WTC11 (cell line): ENCODE measurements at regions not wholly inside any gene's neighbourhood (a gene's known extent, or its start where the extent isn't known, plus 50 kb on each side); places are given as distances from the start of the nearest gene placed in this dataset.
"Not testable (repeated sequence)": the region's sequence is repeated elsewhere in the genome, so short reads cannot be mapped to it uniquely, and the experiment has no call there.

Experiments
- ATAC-seq: fragments of 200-7000 bp; cut with Tn5 transposase; 2 replicates; pipeline ENCODE4 v1.10.0; 2021; ENCODE audit warnings: mild to moderate bottlenecking, moderate library complexity
- CTCF ChIA-PET: fragments of 300-600 bp; sonication (Branson Sonifier 250); formaldehyde crosslinking; loops from one replicate; lab custom pipeline; 2021; ENCODE audit warnings: antibody characterized with exemption; lab: Charles Lee
- POLR2A ChIA-PET: fragments of 350-600 bp; sonication (Branson Sonifier 250); formaldehyde crosslinking; loops from one replicate; lab custom pipeline; 2021; ENCODE audit warnings: antibody characterized with exemption; lab: Charles Lee
- DNase-seq: peaks from one replicate; pipeline ENCODE4 v3.0.0; 2021; ENCODE audit warnings: low spot score
- H3K27ac Mint-ChIP-seq: 2 replicates; pipeline ENCODE4 v1.8.0; 2021; ENCODE audit warnings: mixed read lengths
- H3K27me3 Mint-ChIP-seq: 2 replicates; pipeline ENCODE4 v1.8.0; 2021; ENCODE audit warnings: low read depth, mild to moderate bottlenecking, moderate library complexity, mixed read lengths
- H3K36me3 Mint-ChIP-seq: 2 replicates; pipeline ENCODE4 v1.8.0; 2021; ENCODE audit warnings: mixed read lengths
- H3K4me1 Mint-ChIP-seq: 2 replicates; pipeline ENCODE4 v1.8.0; 2022; ENCODE audit warnings: mixed read lengths
- H3K4me3 Mint-ChIP-seq: 2 replicates; pipeline ENCODE4 v1.8.0; 2021; ENCODE audit warnings: mild to moderate bottlenecking, moderate library complexity, mixed read lengths
- H3K9me3 Mint-ChIP-seq: 2 replicates; pipeline ENCODE4 v1.8.0; 2021; ENCODE audit warnings: mixed read lengths
- AR ChIP-seq: fragments of 250-450 bp; sonication (Bioruptor Pico); IDR thresholded peaks from 2 replicates; pipeline ENCODE4 v1.9.0; 2021; ENCODE audit warnings: mild to moderate bottlenecking
- CBFB ChIP-seq: sonication (generic); formaldehyde crosslinking; IDR thresholded peaks from 2 replicates; pipeline ENCODE4 v1.8.1; 2022; ENCODE audit warnings: mild to moderate bottlenecking, low read depth, missing genetic modification reagents
- CREB1 ChIP-seq: sonication (generic); formaldehyde crosslinking; IDR thresholded peaks from 2 replicates; pipeline ENCODE4 v1.8.0; 2023; ENCODE audit warnings: mild to moderate bottlenecking, missing genetic modification reagents
- MAX ChIP-seq: sonication (generic); formaldehyde crosslinking; IDR thresholded peaks from 2 replicates; pipeline ENCODE4 v1.8.0; 2022; ENCODE audit warnings: mild to moderate bottlenecking, missing genetic modification reagents
- NFATC4 ChIP-seq: fragments of 250-450 bp; sonication (Bioruptor Pico); IDR thresholded peaks from 2 replicates; pipeline ENCODE4 v1.9.0; 2021; ENCODE audit warnings: mild to moderate bottlenecking
- NR1H2 ChIP-seq: sonication (generic); formaldehyde crosslinking; IDR thresholded peaks from 2 replicates; pipeline ENCODE4 v1.9.0; 2021; ENCODE audit warnings: mild to moderate bottlenecking, moderate library complexity, missing genetic modification reagents
- NR2C2 ChIP-seq: sonication (generic); formaldehyde crosslinking; IDR thresholded peaks from 2 replicates; pipeline ENCODE4 v1.8.0; 2022; ENCODE audit warnings: mild to moderate bottlenecking, missing genetic modification reagents
- STAT6 ChIP-seq: sonication (generic); formaldehyde crosslinking; conservative IDR thresholded peaks from 2 replicates; pipeline ENCODE4 v1.8.1; 2023; ENCODE audit warnings: mild to moderate bottlenecking, low read depth, missing genetic modification reagents, moderate library complexity
- ZMAT4 ChIP-seq: fragments of 250-450 bp; sonication (Bioruptor Pico); IDR thresholded peaks from 2 replicates; pipeline ENCODE4 v1.9.0; 2021; ENCODE audit warnings: mild to moderate bottlenecking
- ZNF425 ChIP-seq: fragments of 250-450 bp; sonication (Bioruptor Pico); conservative IDR thresholded peaks from 2 replicates; pipeline ENCODE4 v1.9.0; 2021; ENCODE audit warnings: mild to moderate bottlenecking
- ZNF532 ChIP-seq: fragments of 250-450 bp; sonication (Bioruptor Pico); IDR thresholded peaks from 2 replicates; pipeline ENCODE4 v1.9.0; 2021; ENCODE audit warnings: mild to moderate bottlenecking, borderline replicate concordance
- TF ChIP-seq, protein P1 (sequence below): sonication (generic); formaldehyde crosslinking; IDR thresholded peaks from 2 replicates; pipeline ENCODE4 v1.8.1; 2022; ENCODE audit warnings: mild to moderate bottlenecking, missing genetic modification reagents, moderate library complexity, borderline replicate concordance

GRCh38 chr10:78672918-78673317 lies 395.8 kb upstream of the ZMIZ1 start:
- Mint-ChIP-seq H3K4me1 (no peaks in the 10 kb centered on the region), H3K4me3 (no peak overlapping the region), H3K27me3 (peaks cover 8% of the 10 kb centered on the region; the same call in 1 of the 2 replicates), H3K36me3 (no peaks in the 10 kb centered on the region), H3K9me3 (peaks cover 14% of the 10 kb centered on the region)
- DNase-seq: no peak
- ChIA-PET POLR2A (no interaction called here), CTCF (interaction anchor here (1.0 to 1.2 kb wide), 2 partner anchors 8 to 15 kb away, joined by 3 to 6 read pairs; no protein-coding TSS in a partner anchor)
- no peak for ATAC-seq
- no peak for TF ChIP-seq NR1H2
- no peak for TF ChIP-seq ZNF532 (CRISPR knock-in tag)
- TF ChIP-seq, protein P1, sequence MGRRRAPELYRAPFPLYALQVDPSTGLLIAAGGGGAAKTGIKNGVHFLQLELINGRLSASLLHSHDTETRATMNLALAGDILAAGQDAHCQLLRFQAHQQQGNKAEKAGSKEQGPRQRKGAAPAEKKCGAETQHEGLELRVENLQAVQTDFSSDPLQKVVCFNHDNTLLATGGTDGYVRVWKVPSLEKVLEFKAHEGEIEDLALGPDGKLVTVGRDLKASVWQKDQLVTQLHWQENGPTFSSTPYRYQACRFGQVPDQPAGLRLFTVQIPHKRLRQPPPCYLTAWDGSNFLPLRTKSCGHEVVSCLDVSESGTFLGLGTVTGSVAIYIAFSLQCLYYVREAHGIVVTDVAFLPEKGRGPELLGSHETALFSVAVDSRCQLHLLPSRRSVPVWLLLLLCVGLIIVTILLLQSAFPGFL (CRISPR knock-in tag): no peak
- no peak for TF ChIP-seq NR2C2 (CRISPR knock-in tag)
- TF ChIP-seq, all 79 proteins: peak for 0
- no peak overlapping the region for H3K27ac Mint-ChIP-seq

DNA sequence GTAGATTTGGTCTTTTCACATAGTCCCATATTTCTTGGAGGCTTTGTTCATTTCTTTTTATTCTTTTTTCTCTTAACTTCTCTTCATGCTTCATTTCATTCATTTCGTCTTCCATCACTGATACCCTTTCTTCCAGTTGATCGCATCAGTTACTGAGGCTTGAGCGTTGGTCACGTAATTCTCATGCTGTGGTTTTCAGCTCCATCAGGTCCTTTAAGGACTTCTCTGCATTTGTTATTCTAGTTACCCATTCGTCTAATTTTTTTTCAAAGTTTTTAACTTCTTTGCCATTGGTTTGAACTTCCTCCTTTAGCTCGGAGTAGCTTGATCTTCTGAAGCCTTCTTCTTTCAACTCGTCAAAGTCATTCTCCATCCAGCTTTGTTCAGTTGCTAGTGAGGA lies 387.6 kb upstream of the ZMIZ1 start:
- H3K27ac Mint-ChIP-seq: not testable (repeated sequence)

DNA sequence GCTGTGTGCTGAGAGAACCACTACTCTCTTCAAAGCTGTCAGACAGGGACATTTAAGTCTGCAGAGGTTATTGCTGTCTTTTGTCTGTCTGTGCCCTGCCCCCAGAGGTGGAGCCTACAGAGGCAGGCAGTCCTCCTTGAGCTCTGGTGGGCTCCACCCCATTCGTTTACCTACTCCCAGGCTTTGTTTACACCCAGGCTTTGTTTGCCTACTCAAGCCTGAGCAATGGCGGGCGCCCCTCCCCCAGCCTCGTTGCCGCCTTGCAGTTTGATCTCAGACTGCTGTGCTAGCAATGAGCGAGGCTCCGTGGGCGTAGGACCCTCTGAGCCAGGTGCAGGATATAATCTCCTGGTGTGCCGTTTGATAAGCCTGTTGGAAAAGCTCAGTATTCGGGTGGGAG lies 386.8 kb upstream of the ZMIZ1 start:
- Mint-ChIP-seq H3K27me3 (peaks cover 13% of the 10 kb centered on the region), H3K36me3 (peaks cover 24% of the 10 kb centered on the region), H3K9me3 (peaks cover 37% of the 10 kb centered on the region)
- H3K4me1 Mint-ChIP-seq, POLR2A ChIA-PET, H3K4me3 Mint-ChIP-seq, ATAC-seq, DNase-seq, H3K27ac Mint-ChIP-seq, CTCF ChIA-PET: not testable (repeated sequence)

More for the DNA sequence above, 387.6 kb upstream of the ZMIZ1 start:
- H3K4me3 Mint-ChIP-seq, ATAC-seq, DNase-seq, CTCF ChIA-PET, H3K4me1 Mint-ChIP-seq, POLR2A ChIA-PET: not testable (repeated sequence)
- Mint-ChIP-seq H3K27me3 (peaks cover 13% of the 10 kb centered on the region), H3K36me3 (peaks cover 24% of the 10 kb centered on the region), H3K9me3 (peaks cover 37% of the 10 kb centered on the region)

DNA sequence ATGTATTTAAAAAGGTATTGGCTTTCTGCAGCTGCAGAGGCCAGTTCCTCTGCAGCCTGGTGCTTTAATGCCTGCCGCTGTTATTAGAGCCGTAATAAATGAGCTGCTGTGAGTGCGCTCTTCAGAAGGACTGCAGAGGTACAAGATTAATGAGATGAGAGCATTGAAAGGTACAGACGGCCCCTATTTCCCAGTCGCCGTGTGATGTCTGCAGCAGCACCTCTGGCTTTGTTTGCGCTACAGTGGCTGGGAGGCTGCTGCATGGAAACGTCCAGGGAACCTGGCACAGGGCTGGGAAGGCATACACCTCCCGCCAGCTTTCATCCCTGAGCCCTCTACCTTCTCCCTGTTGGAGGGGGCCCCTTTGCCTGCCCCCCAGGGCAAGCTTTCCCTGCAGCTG lies 383.8 kb upstream of the ZMIZ1 start:
- Mint-ChIP-seq H3K27me3 (peaks cover 13% of the 10 kb centered on the region), H3K4me3 (no peak overlapping the region), H3K36me3 (peaks cover 24% of the 10 kb centered on the region), H3K9me3 (peaks cover 32% of the 10 kb centered on the region), H3K27ac (no peak overlapping the region), H3K4me1 (no peaks in the 10 kb centered on the region)
- ATAC-seq (no peak), DNase-seq (no peak)
- CTCF ChIA-PET: interaction anchor here (0.6 kb wide), 1 partner anchor 514 kb away, joined by 3 read pairs; no protein-coding TSS in a partner anchor
- POLR2A ChIA-PET: no interaction called here
- TF ChIP-seq ZMAT4 (CRISPR knock-in tag) (no peak), NFATC4 (CRISPR knock-in tag) (no peak), CREB1 (CRISPR knock-in tag) (no peak), CBFB (CRISPR knock-in tag) (no peak), ZNF425 (CRISPR knock-in tag) (no peak), AR (CRISPR knock-in tag) (no peak), STAT6 (CRISPR knock-in tag) (no peak), MAX (CRISPR knock-in tag) (no peak)
